Lower lobe of right lung (tissue), 2 donors: ENCODE measurements at regions not wholly inside any gene's neighbourhood (a gene's known extent, or its start where the extent isn't known, plus 50 kb on each side); places are given as distances from the start of the nearest gene placed in this dataset.
"Not testable (repeated sequence)": the region's sequence is repeated elsewhere in the genome, so short reads cannot be mapped to it uniquely, and the experiment has no call there.

Experiments
- ATAC-seq, 2 donors: fragments of 200-7000 bp; cut with Tn5 transposase; one replicate each; pipeline ENCODE4 v1.9.1; 2020 to 2022; ENCODE audit warnings: mild to moderate bottlenecking in 2 of 2, moderate library complexity in 2 of 2
- DNase-seq: peaks from one replicate; pipeline ENCODE4 v3.0.0-alpha.2; 2020
- H3K27ac ChIP-seq: fragments of 200-600 bp; one replicate; pipeline ENCODE4 v1.8.0; 2022
- H3K27me3 ChIP-seq: fragments of 200-600 bp; one replicate; pipeline ENCODE4 v1.8.0; 2022; ENCODE audit warnings: low read depth
- H3K36me3 ChIP-seq: fragments of 200-600 bp; one replicate; pipeline ENCODE4 v1.8.0; 2022; ENCODE audit warnings: mild to moderate bottlenecking
- H3K4me1 ChIP-seq: fragments of 200-600 bp; one replicate; pipeline ENCODE4 v1.8.0; 2022
- H3K4me3 ChIP-seq: fragments of 200-600 bp; one replicate; pipeline ENCODE4 v1.8.0; 2022; ENCODE audit warnings: mild to moderate bottlenecking
- H3K9me3 ChIP-seq: fragments of 200-600 bp; one replicate; pipeline ENCODE4 v1.8.0; 2022
- CTCF ChIP-seq: fragments of 200-600 bp; IDR thresholded peaks from one replicate; pipeline ENCODE4 v1.8.0; 2022; ENCODE audit warnings: antibody characterized with exemption, mild to moderate bottlenecking
- intact Hi-C: fragments of 100-400 bp; cut with DNase I; formaldehyde crosslinking; loops from one replicate; pipeline ENCODE4 v1.11.0; 2022
- donor health status: DM: no; HTN: yes; CAD: no; lungs with severe emphysema.

DNA sequence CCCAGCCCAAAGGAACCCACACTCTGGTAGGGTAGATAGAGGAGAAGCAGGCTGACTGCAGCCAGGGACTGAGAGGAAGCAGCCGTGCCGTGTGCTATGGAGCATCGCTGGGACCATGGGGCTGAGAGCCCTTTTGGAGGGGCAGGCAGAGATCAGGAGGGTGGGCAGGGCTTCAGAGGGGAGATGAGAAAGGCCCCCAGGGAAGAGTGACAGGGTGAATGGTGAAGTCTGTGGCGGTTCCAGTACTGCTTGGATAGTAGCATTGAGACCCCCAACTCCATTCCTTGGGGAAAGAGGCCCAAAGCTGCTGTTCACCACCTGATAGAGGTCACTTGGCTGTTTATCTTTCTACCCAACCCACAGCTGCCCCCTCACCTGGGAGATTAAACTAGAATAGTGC, 80.0 kb upstream of the MRPS22 start:
- intact Hi-C loops = no loop called here
- H3K27ac ChIP-seq = no peak overlapping the region
- H3K4me3 ChIP-seq = no peak overlapping the region
- DNase-seq (no peak), ATAC-seq (no peak)
- no peak for TF ChIP-seq CTCF
- H3K9me3 ChIP-seq = no peaks in the 10 kb centered on the region
- H3K4me1 ChIP-seq = no peaks in the 10 kb centered on the region
- no peaks in the 10 kb centered on the region for H3K36me3 ChIP-seq
- H3K27me3 ChIP-seq = no peaks in the 10 kb centered on the region

GRCh38 chr3:139264375-139264774, 79.4 kb upstream of the MRPS22 start:
- ATAC-seq = no peak
- Histone ChIP-seq H3K27ac (no peak overlapping the region), H3K4me3 (no peak overlapping the region), H3K36me3 (no peaks in the 10 kb centered on the region), H3K4me1 (no peaks in the 10 kb centered on the region), H3K9me3 (no peaks in the 10 kb centered on the region), H3K27me3 (no peaks in the 10 kb centered on the region)
- intact Hi-C loops = no loop called here
- no peak for TF ChIP-seq CTCF
- no peak for DNase-seq

GRCh38 chr3:139265131-139266016, 78.4 kb upstream of the MRPS22 start:
- no peak for DNase-seq

GRCh38 chr3:139267300-139268246, 76.2 kb upstream of the MRPS22 start:
- TF ChIP-seq CTCF = no peak
- DNase-seq (no peak), ATAC-seq (no peak)
- H3K27ac ChIP-seq = no peak overlapping the region
- H3K4me1 ChIP-seq = no peaks in the 10 kb centered on the region
- intact Hi-C loops = no loop called here
- H3K27me3 ChIP-seq = no peaks in the 10 kb centered on the region
- H3K4me3 ChIP-seq = no peak overlapping the region
- no peaks in the 10 kb centered on the region for H3K36me3 ChIP-seq
- no peaks in the 10 kb centered on the region for H3K9me3 ChIP-seq

More at GRCh38 chr3:139265131-139266016, 78.4 kb upstream of the MRPS22 start:
- Histone ChIP-seq H3K4me1 (no peaks in the 10 kb centered on the region), H3K4me3 (no peak overlapping the region), H3K9me3 (no peaks in the 10 kb centered on the region), H3K27ac (no peak overlapping the region), H3K27me3 (no peaks in the 10 kb centered on the region), H3K36me3 (no peaks in the 10 kb centered on the region)
- TF ChIP-seq CTCF = no peak
- intact Hi-C loops = no loop called here
- no peak for ATAC-seq

DNA sequence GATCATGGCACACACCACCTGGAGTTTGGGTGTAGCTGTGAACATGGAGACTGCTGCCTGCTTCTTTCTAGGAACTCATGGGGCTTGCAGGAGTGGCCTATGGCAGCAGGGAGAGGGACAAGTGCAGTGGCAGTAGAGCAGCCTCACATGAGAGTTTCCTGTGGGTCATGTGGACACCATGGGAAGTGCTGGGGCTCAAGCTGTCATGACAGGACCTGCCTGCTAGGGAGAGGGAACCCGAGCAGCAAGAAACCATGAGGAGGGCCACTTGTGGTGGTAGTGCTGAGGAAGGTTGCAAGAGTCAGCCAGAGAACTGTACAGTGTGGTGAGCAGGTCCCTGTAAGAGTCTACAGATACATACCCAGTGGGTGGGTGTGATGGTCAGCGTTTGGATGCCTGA, 73.8 kb upstream of the MRPS22 start:
- DNase-seq (no peak), ATAC-seq (no peak)
- Histone ChIP-seq H3K4me3 (no peak overlapping the region), H3K4me1 (no peaks in the 10 kb centered on the region), H3K27me3 (no peaks in the 10 kb centered on the region), H3K9me3 (no peaks in the 10 kb centered on the region), H3K36me3 (no peaks in the 10 kb centered on the region), H3K27ac (no peak overlapping the region)
- intact Hi-C loops = no loop called here
- TF ChIP-seq CTCF = no peak

DNA sequence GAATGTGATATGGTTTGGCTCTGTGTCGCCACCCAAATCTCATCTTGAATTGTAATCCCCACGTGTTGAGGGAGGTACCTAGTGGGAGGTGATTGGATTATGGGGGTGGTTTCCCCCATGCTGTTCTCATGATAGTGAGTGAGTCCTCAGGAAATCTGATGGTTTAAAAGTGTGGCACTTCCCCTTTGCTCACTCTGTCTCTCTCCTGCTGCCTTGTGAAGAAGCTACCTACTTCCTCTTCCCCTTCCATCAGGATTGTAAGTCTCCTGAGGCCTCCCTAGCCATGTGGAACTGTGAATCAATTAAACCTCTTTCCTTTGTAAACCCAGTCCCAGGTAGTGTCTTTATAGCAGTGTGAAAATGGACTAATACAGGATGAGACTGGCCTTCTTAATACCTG, 73.2 kb upstream of the MRPS22 start:
- H3K27ac ChIP-seq, ATAC-seq, H3K9me3 ChIP-seq, H3K4me3 ChIP-seq, H3K36me3 ChIP-seq, DNase-seq, H3K27me3 ChIP-seq, H3K4me1 ChIP-seq, intact Hi-C loops: not testable (repeated sequence)
